Activated naive CD4-positive, alpha-beta T cell treated with anti-CD3 and anti-CD28 coated beads, Interleukin-2, amount 50 U/mL, for 72 hours (primary cell): ENCODE measurements at regions not wholly inside any gene's neighbourhood (a gene's known extent, or its start where the extent isn't known, plus 50 kb on each side); places are given as distances from the start of the nearest gene placed in this dataset.
A peak's percentile ranks its signal among the peaks of the same experiment; 100 is the strongest.

Source experiments
- ATAC-seq, 2 donors: fragments of 150-1000 bp; cut with Tn5 transposase; 2 replicates each; pipeline ENCODE4 v1.10.0; 2021; ENCODE audit warnings: mild to moderate bottlenecking in 2 of 2, moderate library complexity in 2 of 2
- DNase-seq, 2 donors: peaks; one replicate each; pipeline ENCODE4 v3.0.0; 2021 to 2022; ENCODE audit warnings: low spot score in 2 of 2
- H3K27ac Mint-ChIP-seq, 2 donors: one replicate each; pipeline ENCODE4 v1.8.0; 2022; ENCODE audit warnings: mild to moderate bottlenecking in 2 of 2, mixed read lengths in 2 of 2
- H3K36me3 Mint-ChIP-seq, 2 donors: one replicate each; pipeline ENCODE4 v1.8.0; 2022; ENCODE audit warnings: mixed read lengths in 2 of 2
- H3K9me3 Mint-ChIP-seq, 2 donors: one replicate each; pipeline ENCODE4 v1.8.0; 2022; ENCODE audit warnings: mixed read lengths in 2 of 2

GRCh38 chr4:145316897-145317574, 136.6 kb upstream of the OTUD4 start:
- no peaks in the 10 kb centered on the region for H3K9me3 Mint-ChIP-seq
- no peak overlapping the region for H3K27ac Mint-ChIP-seq
- no peak for ATAC-seq
- H3K36me3 Mint-ChIP-seq: no peaks in the 10 kb centered on the region
- DNase-seq: no peak

- Mint-ChIP-seq H3K27ac (no peak overlapping the region), H3K36me3 (no peaks in the 10 kb centered on the region), H3K9me3 (no peaks in the 10 kb centered on the region)
- DNase-seq (no peak), ATAC-seq (no peak)
Measured at GRCh38 chr4:145315811-145316225, 135.4 kb upstream of the OTUD4 start.

- Mint-ChIP-seq H3K9me3 (peaks cover 0 to 12% of the 10 kb centered on the region in 2 donors), H3K27ac (peak overlapping the region in 1 of 2 donors; percentile 76), H3K36me3 (no peaks in the 10 kb centered on the region)
- DNase-seq: no peak
- peak in 1 of 2 donors; percentile 41 for ATAC-seq
Measured at GRCh38 chr4:145308598-145308997, 128.2 kb upstream of the OTUD4 start.

GRCh38 chr4:145307763-145308430, 127.5 kb upstream of the OTUD4 start:
- Mint-ChIP-seq H3K9me3 (peaks cover 0 to 12% of the 10 kb centered on the region in 2 donors), H3K27ac (peak overlapping the region in 1 of 2 donors; percentile 76), H3K36me3 (peaks cover 0 to 2% of the 10 kb centered on the region in 2 donors)
- DNase-seq: no peak
- ATAC-seq: peak; percentile 90 to 94

DNA sequence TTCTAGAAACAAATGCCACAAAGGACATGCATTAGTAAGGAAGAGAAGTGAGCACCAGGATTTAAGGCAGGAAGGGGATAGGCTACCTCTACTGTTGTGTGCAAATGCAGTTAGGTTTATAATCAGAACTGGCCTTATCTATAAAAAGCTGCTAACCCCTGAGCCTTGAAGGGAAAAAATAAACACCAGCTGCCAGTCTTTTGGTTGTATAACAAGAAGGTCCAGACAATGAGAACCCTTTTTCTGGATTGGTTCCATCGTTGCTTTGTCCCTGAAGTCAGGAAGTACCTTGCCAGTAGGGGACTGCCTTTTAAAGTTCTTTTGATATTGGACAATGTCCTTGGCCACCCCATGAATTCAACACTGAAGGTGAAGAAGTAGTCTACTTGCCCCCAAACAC, 126.7 kb upstream of the OTUD4 start:
- ATAC-seq: no peak
- H3K27ac Mint-ChIP-seq: no peak overlapping the region

GRCh38 chr4:145302725-145303124, 122.3 kb upstream of the OTUD4 start:
- Mint-ChIP-seq H3K27ac (no peak overlapping the region), H3K36me3 (peaks cover 0 to 7% of the 10 kb centered on the region in 2 donors), H3K9me3 (peaks cover 0 to 16% of the 10 kb centered on the region in 2 donors)
- DNase-seq (no peak), ATAC-seq (no peak)

More for the DNA sequence above, 126.7 kb upstream of the OTUD4 start:
- no peak for DNase-seq
- H3K9me3 Mint-ChIP-seq: peaks cover 0 to 12% of the 10 kb centered on the region in 2 donors
- H3K36me3 Mint-ChIP-seq: peaks cover 0 to 7% of the 10 kb centered on the region in 2 donors

GRCh38 chr4:145301386-145302080, 121.1 kb upstream of the OTUD4 start:
- DNase-seq: no peak
- ATAC-seq: no peak
- peaks cover 0 to 12% of the 10 kb centered on the region in 2 donors for H3K36me3 Mint-ChIP-seq
- H3K9me3 Mint-ChIP-seq: peaks cover 0 to 16% of the 10 kb centered on the region in 2 donors
- H3K27ac Mint-ChIP-seq: no peak overlapping the region

DNA sequence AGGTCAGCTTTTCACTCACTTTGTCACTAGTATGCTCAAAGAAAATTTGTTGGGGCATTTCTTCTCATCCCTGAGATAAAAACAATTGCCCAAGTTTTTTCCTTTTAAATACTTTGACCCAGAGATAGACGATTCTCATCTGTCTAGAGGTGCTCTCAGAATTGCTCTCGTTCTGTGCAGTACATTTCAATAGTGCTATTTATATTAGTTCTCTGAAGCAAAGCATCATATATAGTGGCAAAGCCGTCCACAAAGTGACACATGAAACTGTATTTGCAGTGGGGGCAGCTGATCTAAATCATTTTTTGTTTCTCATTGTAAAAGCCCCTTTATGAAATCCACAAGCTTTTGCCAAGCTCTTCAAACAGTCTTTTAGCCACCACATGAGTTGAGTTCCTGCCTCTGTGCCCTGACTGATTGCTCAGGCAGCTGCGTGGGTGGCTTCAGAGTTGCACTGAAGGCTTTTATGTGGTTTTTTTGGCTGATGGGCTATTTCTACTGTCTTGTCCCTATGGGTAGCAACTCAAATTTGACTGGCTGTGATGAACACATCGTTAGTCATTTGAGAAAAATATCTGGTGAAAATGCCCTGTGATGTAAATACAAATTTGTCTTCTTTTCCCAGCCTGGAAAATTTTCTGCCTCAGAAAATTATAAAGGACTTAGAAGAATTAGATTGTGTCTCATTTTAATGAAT, 119.1 kb upstream of the OTUD4 start:
- ATAC-seq: peak; percentile 98 to 100
- DNase-seq: peak; percentile 69 to 81
- H3K27ac Mint-ChIP-seq: peak overlapping the region; percentile 18 to 37
- peaks cover 0 to 12% of the 10 kb centered on the region in 2 donors for H3K36me3 Mint-ChIP-seq
- peaks cover 0 to 5% of the 10 kb centered on the region in 2 donors for H3K9me3 Mint-ChIP-seq

DNA sequence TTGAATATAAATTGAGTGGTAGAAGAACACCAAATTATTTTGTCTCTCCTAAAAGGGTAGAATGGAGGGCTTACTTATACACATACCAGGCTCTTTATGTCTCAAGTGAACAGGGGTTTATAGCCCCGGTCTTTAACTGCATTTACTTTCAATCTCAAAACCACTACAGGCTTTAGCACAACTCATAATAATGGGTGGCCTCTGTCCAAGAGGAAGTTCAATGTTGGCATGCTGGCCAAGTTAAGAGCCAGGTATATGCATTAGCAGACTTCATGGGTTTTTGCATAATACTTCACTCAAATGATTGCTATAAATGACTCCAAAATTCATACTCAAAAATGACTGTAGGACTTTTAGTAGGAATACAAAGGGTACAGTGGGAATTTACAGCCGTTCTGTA, 118.5 kb upstream of the OTUD4 start:
- Mint-ChIP-seq H3K27ac (no peak overlapping the region), H3K36me3 (peaks cover 0 to 12% of the 10 kb centered on the region in 2 donors), H3K9me3 (peaks cover 0 to 4% of the 10 kb centered on the region in 2 donors)
- ATAC-seq: no peak
- no peak for DNase-seq

DNA sequence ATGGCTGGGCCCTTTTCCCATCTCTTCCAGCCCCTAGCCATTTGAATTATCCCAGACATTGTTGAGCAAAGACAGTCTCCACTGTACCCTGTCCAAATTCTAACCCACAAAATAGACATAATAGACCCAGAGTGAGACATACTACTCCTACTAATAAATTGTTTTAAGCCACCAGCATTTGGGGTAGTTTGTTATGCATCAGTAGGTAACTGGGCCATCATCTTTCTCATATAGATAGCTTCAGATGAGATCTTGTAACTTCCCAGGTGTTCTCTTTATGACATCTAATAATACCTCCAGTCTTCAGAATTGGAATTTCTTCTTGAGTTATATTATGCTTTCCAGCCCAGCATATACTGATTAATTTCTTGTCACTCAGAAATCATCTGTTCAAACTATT, 117.2 kb upstream of the OTUD4 start:
- ATAC-seq (no peak), DNase-seq (no peak)
- Mint-ChIP-seq H3K36me3 (peaks cover 0 to 7% of the 10 kb centered on the region in 2 donors), H3K27ac (no peak overlapping the region), H3K9me3 (peaks cover 0 to 4% of the 10 kb centered on the region in 2 donors)

GRCh38 chr4:145295547-145295946, 115.2 kb upstream of the OTUD4 start:
- Mint-ChIP-seq H3K36me3 (peaks cover 0 to 5% of the 10 kb centered on the region in 2 donors), H3K27ac (no peak overlapping the region), H3K9me3 (peaks cover 0 to 4% of the 10 kb centered on the region in 2 donors)
- DNase-seq: no peak
- ATAC-seq: no peak

DNA sequence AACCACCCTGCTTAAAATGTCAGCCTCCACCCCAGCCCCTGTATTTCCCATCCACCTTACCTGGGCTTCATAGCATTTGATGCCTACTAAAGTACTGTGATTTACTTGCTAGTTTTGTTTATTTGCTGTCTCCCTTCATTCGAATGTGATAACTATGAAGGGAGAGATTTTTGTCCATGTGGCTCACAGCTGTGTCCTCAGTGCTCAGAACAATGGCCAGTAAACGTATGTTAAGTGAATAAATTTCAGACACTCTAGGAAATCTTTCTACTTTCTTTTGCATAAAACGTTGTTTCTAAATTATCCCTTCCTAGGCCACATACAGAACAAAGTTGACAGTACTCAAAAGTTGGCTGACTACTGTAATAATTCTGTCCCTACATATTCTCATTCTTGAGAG, 114.7 kb upstream of the OTUD4 start:
- no peak for DNase-seq
- H3K36me3 Mint-ChIP-seq: peaks cover 0 to 5% of the 10 kb centered on the region in 2 donors

DNA sequence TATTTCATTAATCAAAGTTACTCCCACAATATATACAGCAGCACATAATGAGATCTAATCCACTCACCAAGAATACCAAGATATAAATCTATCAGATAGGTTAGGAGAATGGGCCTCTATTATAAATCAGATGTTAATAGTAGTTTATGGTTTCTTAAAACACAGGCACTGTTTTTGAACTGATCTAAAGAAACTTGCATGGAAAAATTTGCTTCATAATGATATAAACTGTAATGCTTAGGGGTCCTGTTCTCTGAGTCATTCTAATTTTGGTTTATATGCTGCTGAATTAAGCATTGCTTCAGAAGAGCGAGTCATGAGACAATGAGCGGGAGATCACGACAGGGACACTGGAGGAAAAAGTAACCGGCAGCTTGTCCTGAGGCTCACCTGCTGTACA, 113.3 kb upstream of the OTUD4 start:
- Mint-ChIP-seq H3K36me3 (peaks cover 0 to 5% of the 10 kb centered on the region in 2 donors), H3K27ac (no peak overlapping the region), H3K9me3 (no peaks in the 10 kb centered on the region)
- no peak for ATAC-seq
- no peak for DNase-seq

More for the DNA sequence above, 114.7 kb upstream of the OTUD4 start:
- H3K27ac Mint-ChIP-seq: no peak overlapping the region
- peaks cover 0 to 2% of the 10 kb centered on the region in 2 donors for H3K9me3 Mint-ChIP-seq
- no peak for ATAC-seq

DNA sequence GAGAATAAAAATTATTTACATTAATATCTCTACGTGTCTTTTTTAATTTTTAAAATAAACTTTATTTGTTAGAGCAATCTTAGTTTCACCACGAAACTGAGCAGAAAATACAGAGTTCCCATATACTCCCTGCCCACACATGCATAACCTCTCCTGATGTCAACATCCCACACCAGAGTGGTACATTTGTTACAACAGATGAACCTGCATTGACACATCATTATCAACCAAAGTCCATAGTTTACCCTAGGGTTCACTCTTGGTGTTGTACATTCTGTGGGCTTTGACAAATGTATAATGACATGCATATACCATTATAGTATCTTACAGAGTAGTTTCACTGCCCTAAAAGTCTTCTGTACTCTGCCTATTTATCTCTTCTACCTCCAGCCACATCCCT, 110.6 kb upstream of the OTUD4 start:
- no peaks in the 10 kb centered on the region for H3K36me3 Mint-ChIP-seq
- ATAC-seq (no peak), DNase-seq (no peak)
- no peaks in the 10 kb centered on the region for H3K9me3 Mint-ChIP-seq
- H3K27ac Mint-ChIP-seq: no peak overlapping the region

DNA sequence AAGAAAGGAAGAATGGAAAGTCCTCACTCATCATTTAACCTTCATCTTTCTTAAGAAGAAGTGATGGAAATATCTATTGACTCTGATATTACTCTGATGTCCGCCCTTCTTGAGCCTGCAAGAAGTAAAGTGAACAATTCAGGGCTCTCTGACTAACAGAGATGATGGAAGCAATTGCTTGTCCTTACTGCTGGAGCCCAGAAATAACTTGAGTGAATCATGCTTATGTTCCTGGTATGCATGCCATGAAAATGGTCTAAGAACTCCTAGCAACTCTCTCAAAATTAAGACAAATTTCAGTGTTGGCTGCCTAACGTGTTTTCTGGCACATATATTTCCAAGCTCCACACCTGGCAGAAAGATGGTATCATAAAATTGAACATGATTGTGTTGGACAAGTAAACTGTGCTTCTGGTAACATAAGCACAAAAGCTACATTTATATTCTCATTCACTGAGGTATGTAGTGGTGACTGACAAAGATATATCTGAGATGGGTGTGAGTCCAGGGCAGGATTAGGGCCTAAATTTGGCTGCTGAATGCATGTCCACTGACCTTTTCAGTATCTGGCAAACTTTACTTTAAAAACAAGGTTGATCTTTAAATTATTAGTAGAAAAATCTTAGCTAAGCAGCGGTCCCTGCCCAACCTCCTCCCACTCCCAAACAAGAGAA, 109.2 kb upstream of the OTUD4 start:
- DNase-seq: no peak
- Mint-ChIP-seq H3K27ac (no peak overlapping the region), H3K36me3 (no peaks in the 10 kb centered on the region), H3K9me3 (no peaks in the 10 kb centered on the region)
- ATAC-seq: no peak

GRCh38 chr4:145287351-145287750, 107.0 kb upstream of the OTUD4 start:
- H3K36me3 Mint-ChIP-seq: no peaks in the 10 kb centered on the region
- DNase-seq (no peak), ATAC-seq (no peak)
- H3K9me3 Mint-ChIP-seq: no peaks in the 10 kb centered on the region
- H3K27ac Mint-ChIP-seq: no peak overlapping the region
